A673 (cell line): ENCODE measurements at regions not wholly inside any gene's neighbourhood (a gene's known extent, or its start where the extent isn't known, plus 50 kb on each side); places are given as distances from the start of the nearest gene placed in this dataset.
"Not testable (repeated sequence)": the region's sequence is repeated elsewhere in the genome, so short reads cannot be mapped to it uniquely, and the experiment has no call there.

Experiments used
- BruUV-seq: library from RNA; stranded (reverse); fragments of 400-500 nt; replicated peaks from 2 replicates; lab custom pipeline; 2021; lab: Mats Ljungman, UMichigan
- CTCF ChIA-PET: fragments of 300-600 bp; sonication (Branson Sonifier 250); formaldehyde crosslinking; loops from one replicate; lab custom pipeline; 2022; ENCODE audit warnings: antibody characterized with exemption; lab: Charles Lee
- POLR2A ChIA-PET: fragments of 300-600 bp; sonication (Branson Sonifier 250); formaldehyde crosslinking; loops from one replicate; lab custom pipeline; 2022; ENCODE audit warnings: antibody characterized with exemption; ENCODE audit not compliant: low non-redundant PET; lab: Charles Lee
- DNase-seq: peaks from one replicate; pipeline ENCODE4 v3.0.0-alpha.2; 2015; ENCODE audit warnings: low spot score
- H3K27ac ChIP-seq: fragments of 200-600 bp; sonication (generic); 2 replicates; pipeline ENCODE4 v1.5.1; 2016; ENCODE audit warnings: mixed run types, low read depth, mild to moderate bottlenecking, mixed read lengths, antibody characterized with exemption, low read length; ENCODE audit not compliant: poor library complexity, severe bottlenecking
- H3K27me3 ChIP-seq: fragments of 200-600 bp; sonication (generic); replicated peaks from 2 replicates; pipeline ENCODE4 v1.6.1; 2017; ENCODE audit warnings: mixed run types, low read depth, mild to moderate bottlenecking, mixed read lengths, antibody characterized with exemption, low read length; ENCODE audit not compliant: insufficient read depth, poor library complexity
- H3K36me3 ChIP-seq: fragments of 200-600 bp; sonication (generic); 2 replicates; pipeline ENCODE4 v1.6.1; 2016; ENCODE audit warnings: mixed run types, mild to moderate bottlenecking, mixed read lengths, antibody characterized with exemption, low read length; ENCODE audit not compliant: insufficient read depth, poor library complexity, severe bottlenecking
- H3K4me1 ChIP-seq: fragments of 200-600 bp; sonication (generic); 2 replicates; pipeline ENCODE4 v1.6.1; 2017; ENCODE audit warnings: mixed run types, mild to moderate bottlenecking, mixed read lengths, antibody characterized with exemption, low read length; ENCODE audit not compliant: insufficient read depth, poor library complexity, severe bottlenecking
- H3K4me3 ChIP-seq: fragments of 200-600 bp; sonication (generic); 2 replicates; pipeline ENCODE4 v1.5.1; 2016; ENCODE audit warnings: low read depth, mixed run types, mild to moderate bottlenecking, mixed read lengths, low read length; ENCODE audit not compliant: poor library complexity, severe bottlenecking
- H3K9me3 ChIP-seq: fragments of 200-600 bp; sonication (generic); 2 replicates; pipeline ENCODE4 v1.6.1; 2016; ENCODE audit warnings: mixed run types, low read depth, mild to moderate bottlenecking, mixed read lengths, antibody characterized with exemption, low read length; ENCODE audit not compliant: poor library complexity, severe bottlenecking
- EZH2 ChIP-seq: fragments of 200-600 bp; sonication (generic); IDR thresholded peaks from 2 replicates; pipeline ENCODE4 v1.6.1; 2017; ENCODE audit warnings: borderline replicate concordance, low read depth, mild to moderate bottlenecking, mixed read lengths, antibody characterized with exemption, low read length; ENCODE audit not compliant: poor library complexity, severe bottlenecking
- intact Hi-C: fragments of 100-400 bp; cut with micrococcal nuclease; formaldehyde crosslinking; loops from one replicate; pipeline ENCODE4 v1.10.0; 2022; ENCODE audit not compliant: unreplicated experiment
- TF ChIP-seq, protein P1 (sequence below): fragments of 300-800, 200-600 bp; sonication (generic); conservative IDR thresholded peaks from 2 replicates; pipeline ENCODE4 v1.5.1; 2017; ENCODE audit warnings: low read depth, mild to moderate bottlenecking, antibody characterized with exemption, low read length, moderate library complexity, mixed read lengths

DNA sequence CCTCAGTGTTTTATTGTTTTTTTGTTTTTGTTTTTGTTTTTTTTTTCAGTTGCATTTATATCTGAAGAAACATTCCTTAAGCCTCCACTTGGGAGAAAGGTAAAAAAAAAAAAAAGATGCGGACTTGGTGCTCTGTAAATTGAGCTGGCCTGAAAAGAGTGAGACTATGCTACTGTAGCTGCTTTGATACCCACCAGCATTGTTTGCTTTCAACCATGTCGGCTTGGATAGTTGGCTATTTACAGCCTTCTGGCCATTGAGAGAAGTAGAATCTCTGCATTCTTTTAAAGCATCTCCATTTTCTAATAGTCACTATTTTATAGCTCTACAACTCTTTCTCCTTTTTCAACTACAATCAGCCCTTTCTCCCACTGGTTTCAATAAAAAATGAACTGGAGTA, 149.6 kb downstream of the ZIC4 start:
- POLR2A ChIA-PET, result interaction anchor here (0.6 kb wide), 1 partner anchor 158 kb away, joined by 5 read pairs; no protein-coding TSS in a partner anchor
- Histone ChIP-seq H3K36me3 (no peaks in the 10 kb centered on the region), H3K27me3 (no peaks in the 10 kb centered on the region), H3K4me1 (no peaks in the 10 kb centered on the region), H3K27ac (no peak overlapping the region), H3K4me3 (no peak overlapping the region), H3K9me3 (no peaks in the 10 kb centered on the region)
- CTCF ChIA-PET, result no interaction called here
- no peak for DNase-seq
- TF ChIP-seq, protein P1, sequence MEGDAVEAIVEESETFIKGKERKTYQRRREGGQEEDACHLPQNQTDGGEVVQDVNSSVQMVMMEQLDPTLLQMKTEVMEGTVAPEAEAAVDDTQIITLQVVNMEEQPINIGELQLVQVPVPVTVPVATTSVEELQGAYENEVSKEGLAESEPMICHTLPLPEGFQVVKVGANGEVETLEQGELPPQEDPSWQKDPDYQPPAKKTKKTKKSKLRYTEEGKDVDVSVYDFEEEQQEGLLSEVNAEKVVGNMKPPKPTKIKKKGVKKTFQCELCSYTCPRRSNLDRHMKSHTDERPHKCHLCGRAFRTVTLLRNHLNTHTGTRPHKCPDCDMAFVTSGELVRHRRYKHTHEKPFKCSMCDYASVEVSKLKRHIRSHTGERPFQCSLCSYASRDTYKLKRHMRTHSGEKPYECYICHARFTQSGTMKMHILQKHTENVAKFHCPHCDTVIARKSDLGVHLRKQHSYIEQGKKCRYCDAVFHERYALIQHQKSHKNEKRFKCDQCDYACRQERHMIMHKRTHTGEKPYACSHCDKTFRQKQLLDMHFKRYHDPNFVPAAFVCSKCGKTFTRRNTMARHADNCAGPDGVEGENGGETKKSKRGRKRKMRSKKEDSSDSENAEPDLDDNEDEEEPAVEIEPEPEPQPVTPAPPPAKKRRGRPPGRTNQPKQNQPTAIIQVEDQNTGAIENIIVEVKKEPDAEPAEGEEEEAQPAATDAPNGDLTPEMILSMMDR, result no peak
- no peak for TF ChIP-seq EZH2
- BruUV-seq, result no TSS peak
- intact Hi-C loops, result no loop called here

DNA sequence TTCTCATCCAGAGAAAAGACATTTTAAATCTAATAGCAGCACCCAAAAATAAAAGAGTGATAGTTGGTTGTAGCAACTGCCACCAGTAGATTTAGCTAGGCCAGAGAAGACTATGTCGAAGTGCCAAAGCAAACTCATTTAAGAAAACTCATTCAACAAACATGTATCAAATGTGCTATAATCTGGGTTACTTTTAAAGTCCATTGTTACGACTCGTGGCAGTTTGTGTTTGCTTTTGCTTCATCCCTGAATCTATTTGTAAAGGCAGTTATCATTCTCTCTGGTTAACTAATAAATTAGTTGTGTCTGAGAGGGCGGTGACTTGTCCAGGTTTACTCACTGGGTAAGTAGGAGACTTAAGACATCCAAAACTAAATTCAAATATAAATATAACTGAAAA, 159.4 kb downstream of the ZIC4 start:
- TF ChIP-seq, protein P1, result no peak
- no peak for TF ChIP-seq EZH2
- H3K9me3 ChIP-seq, result no peaks in the 10 kb centered on the region
- no TSS peak for BruUV-seq
- H3K27me3 ChIP-seq, result no peaks in the 10 kb centered on the region
- CTCF ChIA-PET, result no interaction called here
- H3K27ac ChIP-seq, result no peak overlapping the region
- DNase-seq, result no peak
- no peaks in the 10 kb centered on the region for H3K36me3 ChIP-seq
- POLR2A ChIA-PET, result no interaction called here
- H3K4me1 ChIP-seq, result no peaks in the 10 kb centered on the region
- intact Hi-C loops, result no loop called here
- H3K4me3 ChIP-seq, result no peak overlapping the region

DNA sequence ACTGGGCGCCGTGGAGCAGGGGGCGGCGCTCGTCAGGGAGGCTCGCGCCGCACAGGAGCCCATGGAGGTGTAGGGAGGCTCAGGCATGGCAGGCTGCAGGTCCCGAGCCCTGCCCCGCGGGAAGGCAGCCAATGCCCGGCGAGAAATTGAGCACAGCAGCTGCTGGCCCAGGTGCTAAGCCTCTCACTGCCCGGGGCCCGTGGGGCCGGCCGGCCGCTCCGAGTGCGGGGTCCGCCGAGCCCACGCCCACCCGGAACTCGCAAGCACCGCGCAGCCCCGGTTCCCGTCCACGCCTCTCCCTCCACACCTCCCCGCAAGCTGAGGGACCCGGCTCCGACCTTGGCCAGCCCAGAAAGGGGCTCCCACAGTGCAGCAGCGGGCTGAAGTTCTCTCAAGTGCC, 160.7 kb downstream of the ZIC4 start:
- H3K36me3 ChIP-seq, H3K27me3 ChIP-seq, DNase-seq, H3K4me3 ChIP-seq, H3K9me3 ChIP-seq, intact Hi-C loops, BruUV-seq, H3K27ac ChIP-seq, H3K4me1 ChIP-seq, CTCF ChIA-PET: not testable (repeated sequence)
- POLR2A ChIA-PET, result interaction anchor here (0.5 kb wide), 1 partner anchor 86 kb away, joined by 9 read pairs; no protein-coding TSS in a partner anchor

DNA sequence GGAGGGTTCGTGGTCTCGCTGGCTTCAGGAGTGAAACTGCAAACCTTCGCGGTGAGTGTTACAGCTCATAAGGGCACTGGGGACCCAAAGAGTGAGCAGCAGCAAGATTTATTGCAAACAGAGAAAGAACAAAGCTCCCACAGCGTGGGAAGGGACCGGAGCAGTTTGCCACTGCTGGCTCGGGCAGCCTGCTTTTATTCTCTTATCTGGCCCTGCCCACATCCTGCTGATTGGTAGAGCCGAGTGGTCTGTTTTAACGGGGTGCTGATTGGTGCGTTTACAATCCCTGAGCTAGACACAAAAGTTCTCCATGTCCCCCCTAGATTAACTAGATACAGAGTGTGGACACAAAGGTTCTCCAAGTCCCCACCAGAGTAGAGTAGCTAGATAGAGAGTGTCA, 161.3 kb downstream of the ZIC4 start:
- H3K36me3 ChIP-seq, DNase-seq, H3K9me3 ChIP-seq, intact Hi-C loops, BruUV-seq, H3K27ac ChIP-seq, H3K4me3 ChIP-seq, CTCF ChIA-PET, H3K4me1 ChIP-seq, H3K27me3 ChIP-seq: not testable (repeated sequence)
- POLR2A ChIA-PET, result interaction anchor here (0.5 kb wide), 1 partner anchor 86 kb away, joined by 9 read pairs; no protein-coding TSS in a partner anchor
